Activated CD4-positive, alpha-beta T cell treated with anti-CD3 and anti-CD28 coated beads for 1 hour (primary cell): ENCODE measurements at regions not wholly inside any gene's neighbourhood (a gene's known extent, or its start where the extent isn't known, plus 50 kb on each side); places are given as distances from the start of the nearest gene placed in this dataset.

Source experiments
- DNase-seq: peaks from one replicate; pipeline ENCODE4 v3.0.0-alpha.2; 2020

DNA sequence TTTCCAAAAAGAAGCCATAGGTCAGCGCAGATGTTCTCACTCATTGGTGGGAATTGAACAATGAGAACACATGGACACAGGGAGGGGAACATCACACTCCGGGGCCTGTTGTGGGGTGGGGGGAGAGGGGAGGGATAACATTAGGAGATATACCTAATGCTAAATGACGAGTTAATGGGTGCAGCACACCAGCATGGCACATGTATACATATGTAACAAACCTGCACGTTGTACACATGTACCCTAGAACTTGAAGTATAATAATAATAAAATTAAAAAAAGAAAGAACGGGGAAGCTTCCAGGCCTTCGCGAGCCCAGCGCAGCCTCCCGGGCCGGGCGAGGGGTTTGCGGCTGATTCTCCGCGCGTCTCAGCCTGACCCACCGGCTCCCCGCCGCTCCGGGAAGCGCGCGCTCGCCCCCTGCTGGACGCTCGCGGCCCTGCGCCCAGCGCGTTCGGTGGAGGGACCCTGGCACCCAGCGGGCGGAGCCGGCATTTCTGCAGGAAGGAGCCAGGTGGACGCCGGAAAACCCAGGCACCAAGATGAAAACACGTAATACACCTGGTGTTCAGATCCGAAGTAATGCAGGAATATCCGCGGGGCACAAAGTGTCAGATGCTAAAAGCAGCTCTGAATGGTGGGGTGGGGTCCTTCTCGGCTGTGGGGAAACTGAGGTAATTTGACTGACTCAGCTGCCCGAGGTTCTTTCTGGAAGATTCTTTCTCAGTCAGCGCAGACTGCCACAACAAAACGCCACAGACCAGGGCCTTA is 67.1 kb upstream of the PPP1R26 start:
- peak; percentile 42 for DNase-seq

DNA sequence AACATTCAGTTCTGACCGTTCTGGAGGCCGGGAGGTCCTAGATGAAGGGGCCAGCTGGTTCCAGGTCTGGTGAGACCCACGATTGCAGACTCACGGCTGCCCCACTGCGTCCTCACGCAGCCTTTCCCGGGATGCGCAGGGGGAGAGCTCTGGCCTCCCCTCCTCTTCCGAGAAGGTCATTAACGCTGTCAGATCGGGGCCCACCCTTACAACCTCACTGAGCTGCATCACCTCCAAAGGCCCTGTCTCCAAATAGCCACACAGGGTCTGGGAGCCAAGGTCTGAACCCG is 66.6 kb upstream of the PPP1R26 start:
- DNase-seq = no peak

DNA sequence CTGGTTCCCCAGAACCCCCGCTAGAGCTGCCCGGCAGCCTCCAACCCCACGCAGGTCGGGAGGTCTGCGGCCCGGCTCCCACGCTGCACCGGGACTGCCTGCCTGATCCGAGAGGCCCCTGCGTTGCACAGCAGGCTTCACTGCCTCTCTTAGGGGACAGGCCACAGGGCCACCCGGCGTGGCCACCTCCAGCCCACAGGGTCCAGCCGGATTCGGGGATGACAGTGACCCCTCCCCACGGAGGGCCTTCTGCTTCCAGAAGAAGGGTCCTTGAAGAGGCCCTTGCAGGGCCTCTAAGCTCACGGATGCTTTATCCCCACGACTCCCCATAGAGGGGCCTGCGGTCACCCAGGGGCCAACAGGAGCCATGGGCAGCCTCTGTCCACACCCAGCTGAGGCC is 66.1 kb upstream of the PPP1R26 start:
- DNase-seq = no peak

DNA sequence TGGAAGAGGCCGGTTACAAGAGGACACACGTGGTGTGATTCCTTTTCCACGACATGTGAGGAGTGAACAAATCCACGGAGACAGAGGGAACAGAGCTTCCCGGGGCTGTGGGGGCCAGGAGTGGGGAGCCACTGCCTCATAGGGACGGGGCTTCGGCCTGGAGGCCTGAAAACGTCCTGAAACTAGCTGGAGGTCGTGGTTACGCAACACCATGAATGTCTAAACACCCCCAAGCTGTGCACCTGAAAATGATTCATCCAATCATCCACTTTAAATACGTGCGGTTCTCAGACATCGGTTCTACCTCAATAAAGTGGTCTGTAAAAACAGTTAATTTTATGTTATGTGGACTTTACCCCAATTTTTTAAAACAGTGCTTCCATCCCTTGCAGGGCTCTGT is 65.3 kb upstream of the PPP1R26 start:
- DNase-seq = no peak

DNA sequence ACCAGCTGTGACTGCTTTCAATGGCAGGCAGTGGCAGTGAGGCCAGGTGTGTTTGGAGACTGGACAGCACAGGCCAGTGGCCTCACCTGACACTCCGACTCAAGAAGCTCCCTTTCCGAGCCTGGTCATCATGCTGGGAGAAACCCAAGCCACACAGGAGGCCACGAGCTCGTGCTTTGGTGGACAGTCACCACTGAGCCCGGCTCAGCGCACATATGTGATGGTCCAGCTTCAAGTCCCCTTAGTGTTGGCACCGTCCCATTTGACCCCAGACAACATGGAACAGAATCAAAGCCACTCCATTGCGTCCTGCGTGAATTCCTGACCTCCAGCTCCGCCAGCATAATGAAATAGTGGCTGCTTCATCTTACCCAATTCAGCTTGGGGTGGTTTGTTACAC is 64.0 kb upstream of the PPP1R26 start:
- DNase-seq = no peak

DNA sequence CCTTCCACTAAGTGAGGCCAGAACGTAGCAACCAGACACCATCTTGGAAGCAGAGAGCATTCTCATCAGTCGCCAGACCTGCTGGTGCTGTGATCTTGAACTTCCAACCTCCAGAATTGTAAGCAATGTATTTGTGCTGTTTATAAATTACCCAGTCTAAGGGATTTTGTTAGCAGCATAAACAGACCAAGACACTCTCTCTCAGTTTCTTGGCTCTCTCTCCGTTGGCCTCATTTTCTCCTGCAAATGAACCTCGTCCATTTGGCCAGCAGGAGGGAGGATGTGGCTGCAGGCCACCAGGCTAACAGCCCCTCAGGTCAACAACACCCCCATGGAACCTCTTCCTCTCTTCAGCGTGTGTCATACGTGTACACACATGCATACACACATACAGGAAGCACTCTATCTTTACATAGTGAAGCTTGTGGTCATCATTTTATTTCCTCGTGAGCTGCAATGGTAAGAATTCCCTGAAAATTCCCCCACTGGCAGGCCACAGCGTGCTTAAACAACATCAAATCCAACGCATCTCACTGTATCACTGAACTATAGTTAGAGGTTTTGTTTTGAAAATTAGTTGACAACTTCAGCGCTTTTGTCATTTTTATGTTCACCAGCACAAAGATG is 62.8 kb upstream of the PPP1R26 start:
- no peak for DNase-seq

DNA sequence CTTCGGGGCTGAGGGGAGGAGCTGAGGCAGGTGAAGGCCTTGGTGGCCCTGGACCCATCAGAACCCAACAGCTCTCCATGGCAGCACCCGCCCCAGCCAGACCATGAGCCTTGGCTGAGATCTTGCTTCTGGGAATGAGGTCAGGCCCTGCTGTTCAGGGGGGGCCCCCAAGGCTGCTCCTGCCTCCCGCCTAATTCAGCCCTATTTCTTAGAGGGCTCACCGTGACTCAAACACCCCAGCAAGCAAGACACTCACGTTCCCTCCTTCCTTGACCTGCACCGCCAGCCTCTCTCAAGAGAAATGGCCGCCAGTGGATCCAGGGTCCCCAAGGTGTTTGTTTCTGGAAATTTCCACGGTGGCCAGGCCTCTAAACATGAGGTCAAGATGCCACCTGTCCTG is 61.4 kb upstream of the PPP1R26 start:
- no peak for DNase-seq

DNA sequence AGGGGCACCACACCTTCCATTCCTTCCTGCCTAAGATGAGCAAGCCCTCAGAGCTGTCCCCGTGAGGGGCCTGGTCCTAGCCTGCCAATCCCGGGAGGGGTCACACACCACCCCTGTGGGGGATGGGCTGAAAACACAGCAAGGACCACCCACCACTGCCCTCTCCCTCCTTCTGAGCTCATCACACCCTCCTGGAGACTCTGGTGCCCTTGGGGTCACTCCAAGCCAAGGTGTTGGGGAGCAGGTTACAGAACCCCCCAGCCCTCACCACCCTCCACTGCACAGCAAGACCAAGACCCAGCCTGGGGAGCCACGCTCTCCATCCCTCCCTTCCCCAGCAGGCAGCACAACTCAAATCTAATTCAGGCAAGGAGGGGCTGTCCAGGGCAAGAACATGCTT is 60.5 kb upstream of the PPP1R26 start:
- DNase-seq = no peak

DNA sequence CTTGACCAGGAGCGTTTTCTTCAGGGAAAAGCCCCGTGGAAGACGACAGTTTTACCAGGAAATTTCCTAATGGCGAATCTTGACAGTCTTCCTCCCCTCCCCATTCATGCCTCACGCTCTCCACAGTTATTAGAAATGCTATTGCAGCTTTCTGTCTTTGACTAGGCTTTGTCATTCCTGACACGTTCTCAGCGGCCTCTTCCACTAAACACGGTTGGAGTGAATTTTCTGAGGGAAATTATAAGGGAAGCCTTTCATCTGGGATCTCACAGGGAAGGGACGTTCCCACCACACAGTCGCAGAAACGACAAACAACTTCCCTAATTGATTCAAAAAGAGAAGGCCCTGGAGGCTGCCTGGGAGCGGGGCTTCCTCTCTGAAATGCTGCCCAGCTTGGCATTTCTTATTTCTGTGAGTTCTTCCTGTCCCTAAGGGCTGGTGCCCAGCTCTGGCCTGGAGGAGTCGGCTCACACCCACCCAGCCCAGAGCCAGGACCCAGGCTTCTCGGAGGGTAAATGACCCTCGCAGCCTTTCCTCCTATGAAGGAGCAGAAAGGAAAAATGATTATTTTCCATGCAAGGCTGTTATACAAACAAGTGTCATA is 57.1 kb upstream of the PPP1R26 start:
- DNase-seq = no peak

DNA sequence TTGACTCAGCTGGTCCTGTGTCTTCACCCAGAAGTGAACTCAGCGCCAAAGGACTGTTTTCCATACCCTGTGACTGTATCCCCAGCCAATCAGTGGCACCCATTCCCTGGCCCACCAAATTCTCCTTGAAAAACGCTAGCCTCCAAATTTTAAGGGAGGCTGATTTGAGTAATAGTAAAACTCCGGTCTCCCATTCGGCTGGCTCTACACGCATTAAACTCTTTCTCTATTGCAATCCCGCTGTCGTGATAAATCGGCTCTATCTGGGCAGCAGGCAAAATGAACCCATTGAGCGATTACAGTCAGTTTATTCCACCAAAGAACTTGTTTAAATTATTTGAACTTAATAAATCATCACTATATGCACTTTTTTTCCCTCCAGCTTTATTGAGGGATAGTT is 55.9 kb upstream of the PPP1R26 start:
- no peak for DNase-seq
